ENCODE measurements at regions not wholly inside any gene's neighbourhood (a gene's known extent, or its start where the extent isn't known, plus 50 kb on each side); places are given as distances from the start of the nearest gene placed in this dataset.

GRCh38 chr22:47997612-47998011 lies 1235.2 kb downstream of the TBC1D22A start:
- TF ChIP-seq CTCF (IDR thresholded peaks at IDR 0.05) = no peak
- TF ChIP-seq EP300 (IDR thresholded peaks at IDR 0.05) = no peak
- no peak for TF ChIP-seq POLR2A (IDR thresholded peaks at IDR 0.05)
